ENCODE measurements at regions not wholly inside any gene's neighbourhood (a gene's known extent, or its start where the extent isn't known, plus 50 kb on each side); places are given as distances from the start of the nearest gene placed in this dataset.

DNA sequence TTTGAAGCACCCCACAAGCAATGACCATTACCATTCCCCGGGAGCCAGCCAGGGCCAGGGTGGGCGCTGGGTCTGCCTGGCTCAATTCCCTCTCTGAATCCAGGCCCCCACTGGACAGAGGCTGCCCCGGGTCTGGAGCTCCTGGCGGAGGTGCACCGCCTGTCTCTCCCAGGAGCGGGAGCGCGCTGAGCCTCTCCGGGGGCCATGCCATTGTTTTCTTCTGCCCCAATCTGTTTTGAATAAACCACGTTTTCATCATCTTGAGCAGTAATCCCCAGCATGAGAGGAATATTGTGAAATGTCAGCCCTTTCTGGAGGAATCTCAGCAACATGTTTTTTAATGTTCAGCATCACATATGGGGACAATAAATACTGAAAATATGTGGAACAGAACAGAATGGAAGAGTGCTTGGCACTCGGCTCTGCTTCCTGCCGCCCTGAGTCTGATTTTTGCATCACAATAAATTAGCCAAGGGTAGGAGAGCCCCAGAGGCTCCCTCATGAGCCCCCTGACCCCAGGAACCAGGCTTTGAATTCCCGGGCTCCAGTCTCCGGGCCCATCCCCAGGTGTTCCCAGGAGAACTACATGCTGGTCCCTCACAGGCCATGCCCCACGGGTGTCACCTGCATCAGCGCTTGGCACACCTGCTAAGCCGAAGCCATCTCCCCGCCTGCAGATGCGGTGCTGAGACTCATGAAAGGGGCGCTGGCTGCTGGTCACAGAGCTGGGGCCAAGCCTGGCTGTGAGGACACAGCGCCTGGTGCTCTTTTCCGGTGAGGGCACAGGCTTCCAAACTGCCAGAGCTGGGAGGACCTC, 88.8 kb downstream of the INHBB start:
- Histone ChIP-seq H3K27me3 (no peaks in the 10 kb centered on the region), H3K9me3 (no peaks in the 10 kb centered on the region), H3K4me3 (no peak overlapping the region), H3K27ac (peak overlapping the region; percentile 59), H3K36me3 (no peaks in the 10 kb centered on the region), H3K4me1 (peaks cover 22% of the 10 kb centered on the region)
- intact Hi-C loops (cut with DNase I): no loop called here
- TF ChIP-seq POLR2AphosphoS5 (IDR thresholded peaks at IDR 0.05; ENCODE audit: insufficient read depth in 1 of 2, low read depth in 1 of 2): peak in 1 of 2 donors; percentile 38
- TF ChIP-seq POLR2A (IDR thresholded peaks at IDR 0.05): no peak
- TF ChIP-seq CTCF (IDR thresholded peaks at IDR 0.05): no peak
- DNase-seq (ENCODE audit: extremely low spot score in 2 of 2): peak in 1 of 2 donors; percentile 93

GRCh38 chr2:120435671-120436459, 89.9 kb downstream of the INHBB start:
- no peak for TF ChIP-seq POLR2A (IDR thresholded peaks at IDR 0.05)
- no peak for TF ChIP-seq POLR2AphosphoS5 (IDR thresholded peaks at IDR 0.05; ENCODE audit: insufficient read depth in 1 of 2, low read depth in 1 of 2)
- no peak for TF ChIP-seq CTCF (IDR thresholded peaks at IDR 0.05)
- no peaks in the 10 kb centered on the region for H3K36me3 ChIP-seq
- H3K9me3 ChIP-seq: no peaks in the 10 kb centered on the region
- no peak for DNase-seq (ENCODE audit: extremely low spot score in 2 of 2)
- intact Hi-C loops (cut with DNase I): no loop called here
- H3K4me1 ChIP-seq: peaks cover 22% of the 10 kb centered on the region
- no peak overlapping the region for H3K4me3 ChIP-seq
- H3K27me3 ChIP-seq: no peaks in the 10 kb centered on the region
- H3K27ac ChIP-seq: peak overlapping the region; percentile 59

DNA sequence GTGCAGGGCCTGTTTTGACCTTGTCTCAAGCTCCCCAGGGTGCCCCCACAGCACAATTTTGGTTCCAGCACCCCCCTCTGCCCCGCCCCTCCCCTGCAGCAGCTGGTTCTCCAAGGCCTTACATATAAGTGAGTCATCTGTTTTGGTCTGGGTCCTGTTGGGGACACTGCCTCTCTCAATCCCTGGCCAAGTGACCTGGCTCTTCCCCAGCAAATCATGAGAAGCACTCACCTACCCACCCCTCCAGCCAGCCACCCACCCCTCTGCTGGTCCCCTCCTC, 90.5 kb downstream of the INHBB start:
- intact Hi-C loops (cut with DNase I): no loop called here
- H3K4me1 ChIP-seq: peaks cover 22% of the 10 kb centered on the region
- no peak overlapping the region for H3K4me3 ChIP-seq
- DNase-seq (ENCODE audit: extremely low spot score in 2 of 2): no peak
- no peaks in the 10 kb centered on the region for H3K9me3 ChIP-seq
- no peaks in the 10 kb centered on the region for H3K27me3 ChIP-seq
- no peaks in the 10 kb centered on the region for H3K36me3 ChIP-seq
- no peak for TF ChIP-seq CTCF (IDR thresholded peaks at IDR 0.05)
- TF ChIP-seq POLR2A (IDR thresholded peaks at IDR 0.05): no peak
- TF ChIP-seq POLR2AphosphoS5 (IDR thresholded peaks at IDR 0.05; ENCODE audit: insufficient read depth in 1 of 2, low read depth in 1 of 2): no peak
- H3K27ac ChIP-seq: peak overlapping the region; percentile 59

DNA sequence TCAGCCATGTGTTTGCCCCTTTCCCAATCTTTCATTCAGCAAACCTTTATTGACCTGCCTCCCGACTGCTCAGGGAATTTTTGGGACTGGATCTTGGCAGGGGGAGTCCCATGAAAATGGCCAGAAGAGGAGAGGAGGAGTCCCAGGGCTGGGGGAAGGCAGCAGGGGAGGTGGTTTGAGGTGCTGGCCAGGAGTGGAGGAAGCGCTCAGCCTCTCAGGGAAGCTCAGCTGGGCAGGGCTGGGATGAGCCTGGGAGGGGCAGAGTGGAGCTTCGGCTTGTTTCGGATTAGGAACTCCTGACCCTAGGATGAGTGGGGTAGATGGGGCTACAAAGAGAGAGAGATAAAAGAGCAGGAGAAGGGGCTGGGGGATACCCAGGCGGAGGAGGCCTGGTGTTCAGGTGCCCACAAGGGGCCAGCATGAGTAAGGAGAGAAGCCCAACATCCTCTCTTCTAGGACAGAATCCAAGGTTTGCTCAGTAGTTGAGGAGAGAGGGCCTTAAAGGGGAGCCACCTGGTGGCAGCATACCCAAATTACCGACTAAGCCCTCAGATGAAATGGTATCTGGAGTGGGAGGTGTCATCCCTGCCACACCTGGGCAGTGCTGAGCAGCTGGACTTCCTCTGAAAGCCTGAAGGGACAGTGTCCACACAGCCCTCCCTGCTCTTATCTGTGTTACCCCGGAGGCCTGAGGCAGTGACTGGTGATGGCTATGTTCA, 91.1 kb downstream of the INHBB start:
- Histone ChIP-seq H3K36me3 (no peaks in the 10 kb centered on the region), H3K27ac (peak overlapping the region; percentile 59), H3K4me3 (no peak overlapping the region), H3K9me3 (no peaks in the 10 kb centered on the region), H3K4me1 (peaks cover 26% of the 10 kb centered on the region), H3K27me3 (no peaks in the 10 kb centered on the region)
- DNase-seq (ENCODE audit: extremely low spot score in 2 of 2): no peak
- TF ChIP-seq POLR2A (IDR thresholded peaks at IDR 0.05): no peak
- no peak for TF ChIP-seq POLR2AphosphoS5 (IDR thresholded peaks at IDR 0.05; ENCODE audit: insufficient read depth in 1 of 2, low read depth in 1 of 2)
- no peak for TF ChIP-seq CTCF (IDR thresholded peaks at IDR 0.05)
- intact Hi-C loops (cut with DNase I): no loop called here

All from vagina (tissue), 2 donors.